Heart right ventricle (tissue), 16 donors: ENCODE measurements at regions not wholly inside any gene's neighbourhood (a gene's known extent, or its start where the extent isn't known, plus 50 kb on each side); places are given as distances from the start of the nearest gene placed in this dataset.
A peak's percentile ranks its signal among the peaks of the same experiment; 100 is the strongest.

ENCODE experiments used
- ATAC-seq, 8 donors: fragments of 200-7000 bp; cut with Tn5 transposase; one replicate each; pipeline ENCODE4 v1.9.1; 2020; ENCODE audit warnings: mild to moderate bottlenecking in 8 of 8, moderate library complexity in 8 of 8, moderate number of reproducible peaks in 1 of 8
- DNase-seq, 2 donors: peaks; one replicate each; pipeline ENCODE4 v3.0.0-alpha.2; 2020
- H3K27ac ChIP-seq, 10 donors: fragments of 200-600 bp; sonication (generic) in 2 of 10; one replicate each; pipeline versions ENCODE4 v1.5.0 to v1.8.0; 2020 to 2022; ENCODE audit warnings: mild to moderate bottlenecking in 3 of 10
- H3K27me3 ChIP-seq, 7 donors: fragments of 200-600 bp; one replicate each; pipeline ENCODE4 v1.8.0; 2021 to 2022; ENCODE audit warnings: mild to moderate bottlenecking in 2 of 7
- H3K36me3 ChIP-seq, 9 donors: fragments of 200-600 bp; sonication (generic) in 1 of 9; one replicate each; pipeline versions ENCODE4 v1.5.0 to v1.8.0; 2020 to 2022; ENCODE audit warnings: mild to moderate bottlenecking in 2 of 9
- H3K4me1 ChIP-seq, 9 donors: fragments of 200-600 bp; sonication (generic) in 1 of 9; one replicate each; pipeline versions ENCODE4 v1.5.0 to v1.8.0; 2020 to 2022; ENCODE audit warnings: mild to moderate bottlenecking in 4 of 9
- H3K4me3 ChIP-seq, 10 donors: fragments of 200-600 bp; sonication (generic) in 2 of 10; one replicate each; pipeline versions ENCODE4 v1.5.0 to v1.8.0; 2020 to 2022; ENCODE audit warnings: mild to moderate bottlenecking in 7 of 10, moderate library complexity in 2 of 10
- H3K9me3 ChIP-seq, 11 donors: fragments of 200-600 bp in 10 of 11; sonication (generic) in 2 of 11; one replicate each; pipeline versions ENCODE4 v1.5.0 to v1.8.0; 2013 to 2022; ENCODE audit warnings: mild to moderate bottlenecking in 2 of 11, control low read depth in 1 of 11, moderate library complexity in 1 of 11
- WGBS, 2 donors: extraction: QIAGEN DNeasy Blood & Tissue Kit; methylation state at CpG; one replicate each; pipeline ENCODE4 v1.1.7; 2013; ENCODE audit warnings: inconsistent platforms in 1 of 2; 5-methylcytosine and 5-hydroxymethylcytosine counted together
- intact Hi-C, 10 donors: fragments of 100-400 bp; cut with DNase I; formaldehyde crosslinking; loops; one replicate each; pipeline versions ENCODE4 v1.11.1 to v1.14.2; 2022
- TF ChIP-seq, protein P1 (sequence below), 9 donors: fragments of 200-600 bp; sonication (generic) in 2 of 9; IDR thresholded peaks; one replicate each; pipeline versions ENCODE4 v1.5.0 to v1.8.0; 2021 to 2022; ENCODE audit warnings: antibody characterized with exemption in 9 of 9, mild to moderate bottlenecking in 5 of 9, moderate library complexity in 1 of 9
- donor health status: Arrhythmogenic right ventricular cardiomyopathy.
- donor health status: ischemic (EF 13 %, LVEDD 7.1; RV severe dilation, severe dysfunction).
- donor health status: healthy with polysubstance abuse.
- donor health status: DM: no; HTN: yes; CAD: no.
- donor health status: DM: no; HTN: no; CAD: no.
- donor health status: ischemic (EF 25% LVEDD 6.9; RV normal size, moderate dysfunction).
- donor health status: ischemic (EF 25% LVEDD 5.7; RV mildly dilated, moderate dysfunction).
- donor health status: healthy.
- donor health status: DM: yes; HTN: yes; CAD: no.
- donor health status: Ischemic cardiomyopathy.
- donor health status: ischemic (EF 35%, LVEDD 5.7; RV mildly dilated, moderate dysfunction).
- donor health status: nonischemic (EF 11% LVEDD 7.7; RV severe dilation, severe dysfunction).
- donor health status: DM: yes; HTN: yes; CAD: no.
- donor health status: PGD.
- donor health status: ischemic (EF 29% LVEDD 5.4; RV normal size, mild dysfunction).
- donor health status: nonischemic (EF 23%, LVEDD 6.1; RV moderate dilation, normal function).

DNA sequence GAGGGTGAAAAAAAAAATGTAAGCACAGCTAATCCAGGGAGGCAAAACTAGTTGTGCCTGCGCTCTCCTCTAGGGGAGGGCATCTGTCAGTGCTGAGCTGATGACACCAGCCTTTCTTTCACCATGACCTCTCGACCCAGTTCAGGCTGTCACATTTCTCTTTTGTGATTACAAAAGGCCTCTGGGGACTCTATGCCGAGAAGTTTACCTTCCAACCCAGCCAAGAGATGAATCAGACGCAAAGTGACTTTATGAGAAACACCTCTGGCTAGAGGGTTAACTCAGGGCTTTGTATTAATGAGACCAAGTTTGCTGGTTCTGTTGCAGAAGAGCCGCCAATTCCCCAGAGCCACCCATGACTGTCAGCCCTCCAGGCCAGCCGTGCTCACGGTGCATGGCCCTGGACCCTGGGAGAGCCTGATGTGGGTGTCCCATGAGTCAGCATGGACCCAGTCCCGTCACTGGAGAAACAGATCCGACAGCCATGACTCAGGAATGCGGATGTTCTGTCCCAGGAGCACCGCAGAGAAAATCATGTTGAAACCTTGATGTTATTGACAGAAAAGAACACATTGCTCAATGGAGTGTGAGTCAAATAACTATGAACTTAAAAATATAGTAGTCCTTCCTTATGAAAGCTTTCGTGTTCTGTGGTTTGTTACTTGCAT, 437.2 kb downstream of the HS3ST3B1 start:
- TF ChIP-seq, protein P1, sequence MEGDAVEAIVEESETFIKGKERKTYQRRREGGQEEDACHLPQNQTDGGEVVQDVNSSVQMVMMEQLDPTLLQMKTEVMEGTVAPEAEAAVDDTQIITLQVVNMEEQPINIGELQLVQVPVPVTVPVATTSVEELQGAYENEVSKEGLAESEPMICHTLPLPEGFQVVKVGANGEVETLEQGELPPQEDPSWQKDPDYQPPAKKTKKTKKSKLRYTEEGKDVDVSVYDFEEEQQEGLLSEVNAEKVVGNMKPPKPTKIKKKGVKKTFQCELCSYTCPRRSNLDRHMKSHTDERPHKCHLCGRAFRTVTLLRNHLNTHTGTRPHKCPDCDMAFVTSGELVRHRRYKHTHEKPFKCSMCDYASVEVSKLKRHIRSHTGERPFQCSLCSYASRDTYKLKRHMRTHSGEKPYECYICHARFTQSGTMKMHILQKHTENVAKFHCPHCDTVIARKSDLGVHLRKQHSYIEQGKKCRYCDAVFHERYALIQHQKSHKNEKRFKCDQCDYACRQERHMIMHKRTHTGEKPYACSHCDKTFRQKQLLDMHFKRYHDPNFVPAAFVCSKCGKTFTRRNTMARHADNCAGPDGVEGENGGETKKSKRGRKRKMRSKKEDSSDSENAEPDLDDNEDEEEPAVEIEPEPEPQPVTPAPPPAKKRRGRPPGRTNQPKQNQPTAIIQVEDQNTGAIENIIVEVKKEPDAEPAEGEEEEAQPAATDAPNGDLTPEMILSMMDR (IDR thresholded peaks at IDR 0.05): peak in 1 of 9 donors; percentile 33
- DNase-seq: peak; percentile 4 to 43
- intact Hi-C loops: no loop called here
- peak overlapping the region in 1 of 10 donors; percentile 77 for H3K27ac ChIP-seq
- no peaks in the 10 kb centered on the region for H3K36me3 ChIP-seq
- peaks cover 0 to 30% (median 0%) of the 10 kb centered on the region in 9 donors for H3K4me1 ChIP-seq
- WGBS, 2 donors: 46 to 58% methylated on average over 12 of the region's 12 CpGs
- peaks cover 0 to 23% (median 0%) of the 10 kb centered on the region in 7 donors for H3K27me3 ChIP-seq
- H3K4me3 ChIP-seq: no peak overlapping the region
- H3K9me3 ChIP-seq: no peaks in the 10 kb centered on the region
- ATAC-seq: peak in 7 of 8 donors; percentile 21 to 96 (median 64)

GRCh38 chr17:14736631-14737030, 435.8 kb downstream of the HS3ST3B1 start:
- intact Hi-C loops: no loop called here
- H3K27me3 ChIP-seq: peaks cover 0 to 23% (median 0%) of the 10 kb centered on the region in 7 donors

DNA sequence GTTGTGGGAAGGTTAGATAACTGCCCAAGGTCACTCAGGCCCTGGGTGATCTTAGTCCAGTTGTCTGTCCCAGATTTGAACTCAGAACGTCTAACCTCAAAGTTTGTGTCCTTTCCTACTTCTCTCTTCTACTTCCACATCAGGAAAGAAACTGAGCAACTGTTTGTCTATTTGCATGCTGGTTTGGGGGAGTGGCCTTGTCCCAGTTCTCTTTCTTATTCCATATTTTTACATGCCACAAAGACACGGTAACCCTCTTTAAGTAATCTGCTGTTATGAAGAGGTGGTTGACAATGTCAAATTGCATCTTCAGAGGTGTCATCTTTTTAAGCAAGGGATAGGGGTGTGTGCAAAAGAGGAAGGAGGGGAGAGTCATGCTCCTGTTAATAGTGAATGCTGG, 432.5 kb downstream of the HS3ST3B1 start:
- no peak for DNase-seq
- Histone ChIP-seq H3K27ac (no peak overlapping the region), H3K9me3 (no peaks in the 10 kb centered on the region), H3K4me3 (no peak overlapping the region), H3K4me1 (peaks cover 0 to 14% (median 0%) of the 10 kb centered on the region in 9 donors), H3K27me3 (peaks cover 0 to 11% (median 0%) of the 10 kb centered on the region in 7 donors), H3K36me3 (no peaks in the 10 kb centered on the region)
- TF ChIP-seq, protein P1 (IDR thresholded peaks at IDR 0.05): no peak
- no peak for ATAC-seq
- 73 to 80% methylated on average over 2 of the region's 2 CpGs for WGBS, 2 donors
- intact Hi-C loops: no loop called here

More at GRCh38 chr17:14736631-14737030, 435.8 kb downstream of the HS3ST3B1 start:
- WGBS, 2 donors: 67 to 69% methylated on average over 6 of the region's 6 CpGs
- Histone ChIP-seq H3K4me3 (no peak overlapping the region), H3K36me3 (no peaks in the 10 kb centered on the region), H3K9me3 (no peaks in the 10 kb centered on the region), H3K4me1 (peaks cover 0 to 32% (median 0%) of the 10 kb centered on the region in 9 donors), H3K27ac (no peak overlapping the region)
- TF ChIP-seq, protein P1 (IDR thresholded peaks at IDR 0.05): no peak
- ATAC-seq (no peak), DNase-seq (no peak)

GRCh38 chr17:14732211-14732610, 431.3 kb downstream of the HS3ST3B1 start:
- H3K9me3 ChIP-seq: no peaks in the 10 kb centered on the region
- intact Hi-C loops: no loop called here
- no peaks in the 10 kb centered on the region for H3K36me3 ChIP-seq
- DNase-seq: no peak
- H3K27ac ChIP-seq: no peak overlapping the region
- TF ChIP-seq, protein P1 (IDR thresholded peaks at IDR 0.05): no peak
- ATAC-seq: no peak
- H3K27me3 ChIP-seq: peaks cover 0 to 1% (median 0%) of the 10 kb centered on the region in 7 donors
- WGBS, 2 donors: 83 to 94% methylated on average over 2 of the region's 2 CpGs
- H3K4me1 ChIP-seq: peaks cover 0 to 4% (median 0%) of the 10 kb centered on the region in 9 donors
- H3K4me3 ChIP-seq: no peak overlapping the region
